PC-3 (cell line): ENCODE measurements at regions not wholly inside any gene's neighbourhood (a gene's known extent, or its start where the extent isn't known, plus 50 kb on each side); places are given as distances from the start of the nearest gene placed in this dataset.

Source experiments
- ATAC-seq: fragments of 200-7000 bp; cut with Tn5 transposase; 2 replicates; pipeline ENCODE4 v1.9.1; 2020; ENCODE audit warnings: mild to moderate bottlenecking, moderate library complexity
- BruUV-seq: library from RNA; stranded (reverse); fragments of 400-500 nt; replicated peaks from 2 replicates; lab custom pipeline; 2021; lab: Mats Ljungman, UMichigan
- CTCF ChIA-PET: fragments of 300-600 bp; sonication (Branson Sonifier 250); formaldehyde crosslinking; loops from one replicate; lab custom pipeline; 2022; ENCODE audit warnings: antibody characterized with exemption; lab: Charles Lee
- POLR2A ChIA-PET: fragments of 300-600 bp; sonication (Branson Sonifier 250); formaldehyde crosslinking; loops from one replicate; lab custom pipeline; 2022; ENCODE audit warnings: antibody characterized with exemption; ENCODE audit not compliant: unreplicated experiment; lab: Charles Lee
- DNase-seq: peaks from one replicate; pipeline ENCODE4 v3.0.0-alpha.2; 2015
- H2AFZ ChIP-seq: fragments of 300-600 bp; sonication (generic); 2 replicates; pipeline ENCODE4 v1.6.0; 2016; ENCODE audit warnings: antibody characterized with exemption, low read length
- H3F3A ChIP-seq: fragments of 300-600 bp; sonication (generic); one replicate; pipeline ENCODE4 v1.6.0; 2017; ENCODE audit warnings: antibody characterized with exemption, low read length, control low read depth, mild to moderate bottlenecking; ENCODE audit not compliant: unreplicated experiment
- H3K27ac ChIP-seq: fragments of 300-600 bp; sonication (generic); 2 replicates; pipeline ENCODE4 v1.5.1; 2016; ENCODE audit warnings: mild to moderate bottlenecking, low read length
- H3K27me3 ChIP-seq: fragments of 300-600 bp; sonication (generic); 2 replicates; pipeline ENCODE4 v1.6.1; 2016; ENCODE audit warnings: low read length, mixed read lengths
- H3K36me3 ChIP-seq: fragments of 300-600 bp; sonication (generic); 2 replicates; pipeline ENCODE4 v1.6.1; 2016; ENCODE audit warnings: low read depth, mixed run types, low read length, mixed read lengths
- H3K4me1 ChIP-seq: fragments of 300-600 bp; sonication (generic); 2 replicates; pipeline ENCODE4 v1.5.1; 2016; ENCODE audit warnings: low read length; ENCODE audit not compliant: insufficient read depth
- H3K4me2 ChIP-seq: fragments of 300-600 bp; sonication (generic); 2 replicates; pipeline ENCODE4 v1.6.0; 2016; ENCODE audit warnings: low read length
- H3K4me3 ChIP-seq: fragments of 300-600 bp; sonication (generic); 2 replicates; pipeline ENCODE4 v1.5.1; 2016; ENCODE audit warnings: mild to moderate bottlenecking, low read length, mixed read lengths
- H3K79me2 ChIP-seq: fragments of 300-600 bp; sonication (generic); 2 replicates; pipeline ENCODE4 v1.6.1; 2017; ENCODE audit warnings: low read length, mixed read lengths
- H3K9ac ChIP-seq: fragments of 300-600 bp; sonication (generic); 2 replicates; pipeline ENCODE4 v1.6.0; 2016; ENCODE audit warnings: mild to moderate bottlenecking, low read length
- H3K9me2 ChIP-seq: fragments of 300-600 bp; sonication (generic); replicated peaks from 2 replicates; pipeline ENCODE4 v1.6.1; 2016; ENCODE audit warnings: mixed run types, low read length, mixed read lengths
- H3K9me3 ChIP-seq: fragments of 300-600 bp; sonication (generic); 2 replicates; pipeline ENCODE4 v1.6.1; 2016; ENCODE audit warnings: low read length, mixed read lengths
- H4K20me1 ChIP-seq: fragments of 300-600 bp; sonication (generic); 2 replicates; pipeline ENCODE4 v1.6.1; 2016; ENCODE audit warnings: low read length, mixed read lengths
- CTCF ChIP-seq: fragments of 300-600 bp; sonication (generic); conservative IDR thresholded peaks from 2 replicates; pipeline ENCODE4 v1.5.1; 2017; ENCODE audit warnings: antibody characterized with exemption, low read depth, mild to moderate bottlenecking, low read length
- EZH2 ChIP-seq: fragments of 300-600 bp; sonication (generic); IDR thresholded peaks from one replicate; pipeline ENCODE4 v1.6.1; 2017; ENCODE audit warnings: antibody characterized with exemption, mild to moderate bottlenecking, low read length; ENCODE audit not compliant: unreplicated experiment
- EZH2phosphoT487 ChIP-seq: fragments of 300-600 bp; sonication (generic); IDR thresholded peaks from 2 replicates; pipeline ENCODE4 v1.6.1; 2018; ENCODE audit warnings: mild to moderate bottlenecking, antibody characterized with exemption, low read length, borderline replicate concordance
- intact Hi-C: fragments of 100-400 bp; cut with micrococcal nuclease; formaldehyde crosslinking; loops from 2 replicates; pipeline ENCODE4 v1.9.0; 2023

- ChIA-PET POLR2A (interaction anchor here (0.6 kb wide), 1 partner anchor 10 kb away, joined by 7 read pairs; no protein-coding TSS in a partner anchor), CTCF (interaction anchor here (0.9 kb wide), 1 partner anchor 9 kb away, joined by 3 read pairs; no protein-coding TSS in a partner anchor)
- H3K9ac ChIP-seq, result no peak overlapping the region
- H3K4me1 ChIP-seq, result peaks cover 26% of the 10 kb centered on the region
- BruUV-seq, result no TSS peak
- peak; percentile 76 for ATAC-seq
- TF ChIP-seq EZH2phosphoT487, result no peak
- TF ChIP-seq CTCF, result no peak
- no peak for TF ChIP-seq EZH2
- no peak overlapping the region for H3K27ac ChIP-seq
- H3K4me2 ChIP-seq, result peak overlapping the region; percentile 10; the same call in 1 of the 2 replicates
- no peaks in the 10 kb centered on the region for H3K27me3 ChIP-seq
- no peak overlapping the region for H2AFZ ChIP-seq
- peaks cover 21% of the 10 kb centered on the region; the same call in 1 of the 2 replicates for H4K20me1 ChIP-seq
- H3K36me3 ChIP-seq, result no peaks in the 10 kb centered on the region
- H3K9me3 ChIP-seq, result no peaks in the 10 kb centered on the region
- intact Hi-C loops, result no loop called here
- no peaks in the 10 kb centered on the region for H3K9me2 ChIP-seq
- H3F3A ChIP-seq, result no peaks in the 10 kb centered on the region
- peaks cover 96% of the 10 kb centered on the region for H3K79me2 ChIP-seq
- no peak overlapping the region for H3K4me3 ChIP-seq
- no peak for DNase-seq
These were observed 213.2 kb upstream of the IL12A start for GRCh38 chr3:159775372-159775961.

GRCh38 chr3:159776779-159777178 is 211.9 kb upstream of the IL12A start:
- H3K27ac ChIP-seq, result no peak overlapping the region
- no peak overlapping the region for H2AFZ ChIP-seq
- no peaks in the 10 kb centered on the region for H3K9me2 ChIP-seq
- no peak overlapping the region for H3K4me3 ChIP-seq
- H3K4me2 ChIP-seq, result no peak overlapping the region
- ChIA-PET POLR2A (no interaction called here), CTCF (no interaction called here)
- no TSS peak for BruUV-seq
- H4K20me1 ChIP-seq, result peaks cover 18% of the 10 kb centered on the region; the same call in 1 of the 2 replicates
- no peaks in the 10 kb centered on the region for H3K9me3 ChIP-seq
- DNase-seq (no peak), ATAC-seq (no peak)
- no peak overlapping the region for H3K9ac ChIP-seq
- intact Hi-C loops, result no loop called here
- H3F3A ChIP-seq, result no peaks in the 10 kb centered on the region
- H3K36me3 ChIP-seq, result no peaks in the 10 kb centered on the region
- no peaks in the 10 kb centered on the region for H3K27me3 ChIP-seq
- H3K79me2 ChIP-seq, result peaks cover 96% of the 10 kb centered on the region
- no peak for TF ChIP-seq CTCF
- TF ChIP-seq EZH2, result no peak
- no peak for TF ChIP-seq EZH2phosphoT487
- peaks cover 24% of the 10 kb centered on the region for H3K4me1 ChIP-seq

- TF ChIP-seq EZH2 (no peak), CTCF (no peak), EZH2phosphoT487 (no peak)
- no peaks in the 10 kb centered on the region for H3K9me3 ChIP-seq
- H4K20me1 ChIP-seq, result peaks cover 31% of the 10 kb centered on the region; the same call in 1 of the 2 replicates
- no peak overlapping the region for H3K9ac ChIP-seq
- H3K4me1 ChIP-seq, result peaks cover 54% of the 10 kb centered on the region
- H3F3A ChIP-seq, result no peaks in the 10 kb centered on the region
- no peak overlapping the region for H3K4me3 ChIP-seq
- DNase-seq (peak; percentile 66), ATAC-seq (peak; percentile 42)
- 0 out of 2 replicates have a peak overlapping the region, but pooled peaks have one; percentile 13 for H3K4me2 ChIP-seq
- no peaks in the 10 kb centered on the region for H3K36me3 ChIP-seq
- ChIA-PET POLR2A (interaction anchor here (0.6 kb wide), 1 partner anchor 495 kb away, joined by 3 read pairs; no protein-coding TSS in a partner anchor), CTCF (no interaction called here)
- no peak overlapping the region for H3K27ac ChIP-seq
- H3K27me3 ChIP-seq, result no peaks in the 10 kb centered on the region
- no peak overlapping the region for H2AFZ ChIP-seq
- intact Hi-C loops, result no loop called here
- peaks cover 96% of the 10 kb centered on the region for H3K79me2 ChIP-seq
- H3K9me2 ChIP-seq, result no peaks in the 10 kb centered on the region
- no TSS peak for BruUV-seq
These were observed 208.8 kb upstream of the IL12A start for GRCh38 chr3:159779883-159780282.
